Fibroblast of skin of left biceps (primary cell): ENCODE measurements at regions not wholly inside any gene's neighbourhood (a gene's known extent, or its start where the extent isn't known, plus 50 kb on each side); places are given as distances from the start of the nearest gene placed in this dataset.
"Not testable (repeated sequence)": the region's sequence is repeated elsewhere in the genome, so short reads cannot be mapped to it uniquely, and the experiment has no call there.

ENCODE experiments used
- DNase-seq, 2 experiments: peaks; one replicate each; pipeline ENCODE4 v3.0.0-alpha.2; 2013; ENCODE audit warnings: low read depth in 2 of 2

DNA sequence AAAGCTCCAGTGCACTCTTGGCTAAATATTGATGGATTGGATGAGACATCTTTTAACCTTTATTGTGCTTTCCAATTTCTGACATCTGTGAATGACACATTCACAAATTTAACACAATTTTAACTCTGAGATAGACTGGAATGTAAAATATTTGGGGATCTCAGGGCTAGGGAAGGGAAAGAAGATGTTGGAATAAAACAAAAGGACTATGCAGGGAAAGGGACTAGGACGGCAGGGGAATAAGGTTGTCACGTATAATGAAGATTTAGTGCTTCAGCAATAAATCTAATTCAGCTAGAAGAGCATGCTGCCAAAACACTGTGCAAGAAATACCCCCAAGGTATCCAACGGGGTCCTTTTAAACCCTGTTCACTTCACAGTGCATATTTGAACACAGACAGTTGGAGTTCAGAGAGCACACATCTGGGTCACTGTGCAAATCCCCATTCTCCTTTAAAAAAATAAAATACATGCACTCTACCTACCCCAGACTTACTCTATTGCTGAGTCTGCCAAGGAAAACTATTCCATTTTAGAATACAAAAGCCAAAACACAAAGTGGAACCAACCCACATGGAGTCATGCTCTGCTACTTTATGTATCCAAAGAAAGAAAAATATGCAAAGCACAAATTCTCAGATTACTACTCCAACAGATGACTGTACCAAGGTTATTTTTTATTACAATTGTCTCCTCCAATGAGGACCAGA is 151.0 kb upstream of the RSPO3 start:
- DNase-seq: no peak

DNA sequence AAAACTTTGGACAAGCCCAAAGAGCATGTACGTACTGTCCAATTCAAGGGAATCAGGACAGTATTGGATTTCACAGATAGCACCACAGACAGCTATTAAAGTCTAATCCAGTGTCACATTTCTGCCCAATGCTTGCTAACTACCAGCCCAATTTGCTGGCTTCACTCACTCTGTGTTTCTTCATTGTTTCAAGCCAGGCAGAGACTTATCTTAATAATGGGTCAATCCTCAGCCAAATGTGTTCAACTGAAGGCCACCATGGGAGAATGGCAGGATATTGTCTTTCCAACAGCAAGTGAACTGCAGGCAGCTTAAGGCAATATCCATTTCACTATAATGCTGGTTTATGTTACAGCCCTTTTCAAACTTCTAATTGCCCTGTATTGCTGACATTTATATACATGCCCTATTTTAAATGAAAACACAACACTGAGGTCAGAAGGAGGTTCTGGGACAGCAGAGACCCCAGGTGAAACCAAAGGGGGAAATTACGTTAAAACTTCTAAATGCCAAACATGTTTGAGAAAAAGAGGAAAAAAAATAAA is 142.1 kb upstream of the RSPO3 start:
- no peak for DNase-seq

DNA sequence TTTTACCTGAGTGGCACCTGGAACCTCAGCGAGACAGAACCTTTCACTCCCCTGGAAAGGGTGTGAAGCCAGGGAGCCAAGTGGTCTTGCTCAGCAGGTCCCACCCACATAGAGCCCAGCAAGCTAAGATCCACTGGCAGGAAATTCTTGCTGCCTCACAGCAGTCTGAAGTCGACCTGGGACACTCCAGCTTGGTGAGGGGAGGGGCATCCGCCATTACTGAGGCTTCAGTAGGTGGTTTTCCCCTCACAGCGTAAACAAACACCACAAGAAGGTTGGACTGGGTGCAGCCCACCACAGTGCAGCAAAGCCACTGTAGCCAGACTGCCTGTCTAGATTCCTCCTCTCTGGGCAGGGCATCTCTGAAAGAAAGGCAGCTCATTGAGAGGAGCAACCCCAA is 134.7 kb upstream of the RSPO3 start:
- DNase-seq: no peak

DNA sequence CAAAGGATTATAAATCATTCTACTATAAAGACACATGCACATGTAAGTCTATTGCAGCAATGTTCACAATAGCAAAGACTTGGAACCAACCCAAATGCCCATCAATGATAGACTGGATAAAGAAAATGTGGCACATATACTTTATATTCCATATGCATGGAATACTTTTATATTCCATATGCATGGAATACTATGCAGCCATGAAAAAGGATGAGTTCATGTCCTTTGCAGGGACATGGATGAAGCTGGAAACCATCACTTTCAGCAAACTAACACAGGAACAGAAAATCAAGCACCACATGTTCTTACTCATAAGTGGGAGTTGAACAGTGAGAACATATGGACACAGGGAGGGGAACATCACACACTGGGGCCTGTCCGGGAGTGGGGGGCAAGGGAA is 130.3 kb upstream of the RSPO3 start:
- DNase-seq: not testable (repeated sequence)

DNA sequence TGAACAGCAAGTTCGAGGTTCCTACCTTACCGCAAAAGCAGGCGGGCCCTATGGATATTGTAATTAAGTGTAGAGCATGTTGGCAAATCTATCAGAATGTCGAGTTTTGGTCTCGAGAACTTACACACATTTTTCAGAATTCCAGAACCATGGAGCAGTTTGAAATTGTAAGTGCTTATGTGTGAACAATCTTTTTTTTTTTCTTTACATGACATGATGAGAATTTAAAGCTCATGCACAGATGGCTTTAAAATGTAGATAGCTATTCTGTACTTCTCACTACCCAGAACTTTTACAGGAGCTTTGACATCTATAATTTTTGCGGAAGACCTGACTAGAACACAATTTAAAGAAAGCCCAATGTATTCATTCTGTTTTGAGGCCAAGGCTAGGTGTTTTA is 117.8 kb upstream of the RSPO3 start:
- DNase-seq: no peak

DNA sequence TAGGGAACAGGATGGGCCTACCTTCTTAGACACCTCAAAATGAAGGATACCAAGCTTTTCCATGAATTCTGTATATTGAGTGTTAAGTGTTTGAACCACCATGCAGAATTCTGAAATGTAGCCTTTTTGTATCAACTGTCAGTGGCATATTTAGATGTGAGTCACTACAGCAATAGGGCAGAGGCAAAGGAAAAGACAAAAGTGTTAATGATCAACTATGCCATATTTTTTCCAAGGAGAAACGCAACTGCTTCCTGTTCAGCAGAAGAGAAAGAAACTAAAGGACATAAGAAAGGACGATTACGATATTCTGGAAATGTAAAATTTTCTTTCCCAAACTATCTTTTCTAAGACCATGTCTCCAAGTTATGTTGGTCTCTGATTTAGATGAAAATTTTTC is 104.6 kb upstream of the RSPO3 start:
- DNase-seq: no peak

DNA sequence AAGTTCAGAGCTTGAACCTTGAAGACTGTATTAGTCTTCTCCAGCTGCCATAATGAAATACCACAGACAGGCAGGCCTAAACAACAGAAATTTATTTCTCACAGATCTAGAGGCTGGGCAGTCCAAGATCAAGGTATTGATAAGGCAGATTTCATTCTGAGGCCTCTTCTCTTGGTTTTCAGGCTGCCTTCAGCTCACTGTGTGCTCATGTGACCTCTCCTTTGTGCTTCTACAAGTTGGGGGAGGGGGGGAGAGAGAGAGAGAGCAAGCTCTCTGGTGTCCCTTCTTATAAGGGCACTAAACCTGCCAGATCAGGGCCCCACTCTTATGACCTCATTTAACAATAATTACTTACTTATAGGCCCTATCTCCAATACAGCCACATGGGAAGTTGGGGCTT is 102.6 kb upstream of the RSPO3 start:
- no peak for DNase-seq

DNA sequence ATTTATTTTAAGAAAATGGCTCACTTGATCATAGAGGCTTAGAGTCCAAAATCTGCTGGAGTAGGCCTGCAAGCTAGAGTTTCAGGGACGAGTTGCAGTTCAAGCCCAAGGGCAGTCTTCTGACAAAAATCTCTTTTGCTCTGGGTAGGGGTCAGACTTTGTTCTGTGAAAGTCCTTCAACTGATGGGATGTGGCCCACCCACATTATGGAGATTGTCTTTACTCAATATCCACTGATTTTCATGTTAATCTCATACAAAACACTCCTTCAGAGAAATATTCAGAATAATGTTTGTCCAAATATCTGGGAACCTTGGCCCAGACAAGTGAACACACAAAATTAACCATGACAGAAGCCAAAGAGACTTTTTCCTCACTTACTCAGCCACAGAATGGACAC is 98.6 kb upstream of the RSPO3 start:
- no peak for DNase-seq

DNA sequence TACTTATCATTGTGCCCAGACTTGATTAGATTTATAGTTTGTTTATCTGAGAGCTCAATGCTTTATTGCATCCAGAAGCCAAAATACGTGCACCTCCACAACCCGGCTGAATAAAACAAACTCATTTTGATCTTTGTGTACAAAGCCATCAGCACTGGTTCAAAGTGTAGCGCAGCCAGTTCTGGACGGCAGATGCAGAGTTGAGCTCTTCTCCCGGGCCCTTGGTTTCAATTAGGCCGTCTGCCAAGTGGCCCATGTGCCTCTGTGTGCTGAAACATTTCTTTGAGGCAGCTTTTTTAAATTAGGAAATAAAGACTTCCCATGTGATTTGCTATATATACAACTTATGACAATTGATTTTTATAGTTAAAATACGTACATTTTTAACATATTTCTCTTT is 96.2 kb upstream of the RSPO3 start:
- peak; percentile 50 to 56 for DNase-seq

DNA sequence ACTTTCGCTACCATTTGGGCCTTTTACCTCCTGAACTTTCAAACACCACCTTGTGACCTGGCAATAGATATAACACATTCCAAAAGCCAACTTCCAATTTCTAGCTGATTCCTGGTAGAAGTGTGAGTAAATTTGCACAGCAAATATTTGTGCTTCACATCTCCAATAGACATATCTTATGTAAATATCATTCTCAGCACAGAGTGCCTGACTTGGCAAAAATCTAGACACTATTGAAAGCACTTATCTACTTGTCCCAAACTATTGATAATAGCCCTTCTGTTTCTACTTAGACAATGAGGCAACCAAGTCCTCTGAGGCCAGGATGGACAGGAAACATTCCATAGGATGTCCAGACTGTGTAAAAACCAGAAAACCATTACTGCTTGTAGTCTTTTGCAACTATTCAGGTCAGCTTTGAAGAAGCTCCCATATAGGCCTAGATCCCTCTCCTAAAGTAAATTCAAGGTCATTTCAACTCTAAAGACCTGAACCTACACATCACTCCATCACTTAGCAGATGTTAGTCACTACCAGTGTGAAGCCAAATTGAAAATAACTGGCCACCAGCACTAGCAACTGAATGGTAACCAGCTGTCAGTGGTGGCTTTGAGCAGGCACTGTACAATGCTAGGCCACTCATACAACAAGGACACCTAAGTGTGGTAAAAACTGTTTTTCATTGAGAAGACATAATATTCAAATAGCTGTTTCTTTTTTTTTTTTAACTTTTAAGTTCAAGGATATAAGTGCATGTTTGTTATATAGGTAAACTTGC is 95.3 kb upstream of the RSPO3 start:
- no peak for DNase-seq

DNA sequence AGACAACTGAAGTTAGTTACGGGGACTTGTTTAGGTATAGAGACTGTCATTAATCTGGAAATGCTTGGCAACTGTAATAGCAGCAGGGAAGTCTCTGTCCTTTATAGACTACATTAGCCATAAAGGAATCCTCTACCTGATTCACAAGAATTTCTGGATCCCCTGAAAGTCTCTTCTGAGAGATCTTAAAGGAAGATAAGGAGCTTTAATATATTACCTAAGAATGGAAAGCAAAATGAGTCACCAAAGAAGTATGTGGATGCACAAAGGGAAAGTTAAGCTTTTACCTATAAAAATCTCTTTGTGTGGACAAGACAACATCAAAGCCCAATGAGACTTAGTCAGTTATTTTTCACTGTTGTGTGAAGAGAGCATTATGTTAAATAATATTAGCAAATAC is 92.2 kb upstream of the RSPO3 start:
- DNase-seq: no peak

DNA sequence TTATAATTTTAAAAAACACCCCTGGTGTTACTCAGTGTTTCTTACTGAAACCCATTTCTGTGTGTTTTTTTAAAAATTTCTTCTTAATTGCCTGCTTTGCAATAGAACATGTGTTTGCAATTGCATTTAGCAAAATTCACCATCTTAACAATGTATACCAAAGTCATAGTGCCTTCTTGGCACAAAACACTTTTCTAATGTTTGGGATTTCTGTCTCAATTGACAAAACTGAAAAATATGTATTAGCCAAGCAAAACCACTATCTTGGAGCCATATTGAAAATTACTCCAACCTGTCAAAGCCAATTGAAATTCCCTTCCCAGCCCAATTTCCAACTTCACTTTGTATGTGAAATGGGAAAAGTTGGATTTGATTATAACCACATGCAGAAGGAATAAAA is 88.4 kb upstream of the RSPO3 start:
- no peak for DNase-seq

DNA sequence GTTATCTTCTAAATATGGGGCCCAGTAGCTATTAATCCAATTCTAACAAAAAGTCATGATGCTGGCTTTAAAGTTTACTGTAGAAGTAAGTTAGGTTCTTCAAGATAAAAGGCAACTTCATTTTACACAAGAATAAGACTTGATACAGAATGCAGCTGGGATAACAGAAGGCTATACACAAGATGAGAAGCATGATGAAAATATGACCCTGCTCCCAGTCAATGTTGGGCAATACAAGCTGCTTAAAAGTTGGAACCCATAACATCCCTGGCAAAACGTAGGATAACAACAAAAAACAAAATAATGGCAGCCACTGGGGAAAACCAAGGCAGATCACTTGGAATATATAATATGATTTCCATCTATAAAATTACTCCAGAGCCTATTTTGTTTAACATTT is 87.6 kb upstream of the RSPO3 start:
- DNase-seq: no peak

DNA sequence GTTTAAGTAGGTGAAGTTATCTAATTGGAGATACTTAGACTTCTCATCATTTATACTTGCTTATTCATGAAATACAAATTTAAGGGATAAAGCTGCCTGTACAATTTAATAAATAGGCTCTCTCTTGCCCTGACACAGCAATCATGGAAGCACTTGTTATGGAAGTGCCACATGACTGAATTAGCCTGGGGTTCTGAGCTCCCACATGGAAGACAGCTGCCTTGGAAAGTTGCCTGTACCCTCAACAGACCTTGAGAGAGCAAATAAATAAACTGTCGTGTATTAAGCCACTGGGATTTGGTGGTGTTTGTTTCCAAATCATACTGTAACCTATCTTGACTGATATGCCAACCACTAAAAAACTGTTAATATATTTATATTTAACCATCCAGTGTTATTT is 87.0 kb upstream of the RSPO3 start:
- no peak for DNase-seq

DNA sequence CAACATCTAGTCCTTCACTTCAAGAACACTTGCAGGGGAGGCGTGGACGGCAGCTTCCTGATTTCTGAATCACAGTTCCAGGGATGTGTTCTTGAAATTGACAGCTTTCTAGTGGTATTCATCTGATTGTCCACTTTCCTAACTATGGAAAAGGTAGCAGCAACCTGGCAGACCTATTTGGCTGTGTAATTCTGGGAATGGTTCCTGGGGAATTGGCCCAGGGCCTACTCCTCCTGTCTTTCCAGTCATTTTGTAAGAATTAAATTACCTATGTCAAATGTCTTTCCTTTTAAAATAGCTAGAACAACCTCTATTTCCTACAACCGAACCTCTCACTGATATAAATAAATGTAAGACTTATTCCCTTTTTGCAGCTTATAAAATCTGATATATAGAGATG is 85.5 kb upstream of the RSPO3 start:
- DNase-seq: no peak

DNA sequence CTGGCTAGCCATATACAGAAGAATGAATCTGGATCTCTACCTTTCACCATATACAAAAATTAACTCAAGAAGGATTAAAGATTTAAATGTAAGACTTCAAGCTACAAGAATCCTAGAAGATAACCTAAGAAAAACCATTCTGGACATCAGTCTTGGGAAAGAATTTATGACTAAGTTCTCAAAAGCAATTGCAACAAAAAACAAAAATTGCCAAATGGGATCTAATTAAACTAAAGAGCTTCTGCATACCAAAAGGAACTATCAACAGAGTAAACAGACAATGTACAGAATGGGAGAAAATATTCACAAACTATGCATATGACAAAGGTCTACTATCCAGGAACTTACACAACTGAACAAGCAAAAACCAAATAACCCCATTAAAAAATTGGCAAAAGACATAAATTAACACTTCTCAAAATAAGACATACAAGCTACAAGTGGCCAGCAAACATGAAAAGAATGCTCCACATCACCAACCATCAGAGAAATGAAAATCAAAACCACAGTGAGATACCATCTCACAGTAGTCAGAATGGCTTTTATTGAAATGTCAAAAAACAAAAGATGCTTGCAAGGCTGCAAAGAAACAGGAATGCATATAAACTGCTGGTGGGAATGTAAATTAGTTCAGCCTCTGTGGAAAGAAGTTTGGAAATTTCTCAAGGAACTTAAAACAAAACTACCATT is 66.8 kb upstream of the RSPO3 start:
- DNase-seq: peak; percentile 78 to 83

DNA sequence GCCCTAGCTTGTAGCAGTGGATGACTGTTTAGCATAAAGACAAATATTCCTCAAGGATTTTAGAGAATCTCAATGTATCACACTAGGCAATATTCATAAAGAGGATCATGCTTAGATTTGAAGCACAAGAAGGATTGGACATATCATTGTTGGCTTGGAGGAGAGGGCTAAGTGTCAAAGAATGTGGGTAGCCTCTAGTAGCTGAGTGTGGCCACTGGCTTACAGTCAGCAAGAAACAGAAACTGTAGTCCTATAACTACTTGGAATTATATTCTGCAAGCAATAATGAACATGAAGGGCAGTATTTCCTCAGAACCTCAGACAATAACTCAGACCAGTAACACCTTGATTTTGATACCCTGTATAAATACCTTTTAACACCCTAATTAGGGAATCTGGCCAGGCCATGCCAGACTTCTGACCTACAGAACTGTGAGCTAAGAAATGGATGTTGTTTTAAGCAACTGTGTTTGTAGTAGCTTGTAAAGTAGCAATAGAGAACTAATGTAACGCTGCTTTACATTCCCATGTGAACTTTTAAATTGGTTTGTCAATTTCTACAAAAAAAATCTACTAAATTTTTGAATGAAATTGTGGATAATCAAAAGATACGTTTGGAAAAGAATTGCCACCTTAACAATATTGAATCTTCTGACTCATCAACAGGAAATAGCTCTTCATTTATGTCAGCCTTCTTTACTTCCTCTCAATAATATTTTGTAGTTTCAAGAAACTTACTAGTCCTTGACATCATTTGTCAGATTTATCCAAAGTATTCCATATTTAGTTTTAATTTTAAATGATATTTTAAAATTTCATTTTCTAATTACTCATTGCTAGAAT is 65.2 kb upstream of the RSPO3 start:
- no peak for DNase-seq

DNA sequence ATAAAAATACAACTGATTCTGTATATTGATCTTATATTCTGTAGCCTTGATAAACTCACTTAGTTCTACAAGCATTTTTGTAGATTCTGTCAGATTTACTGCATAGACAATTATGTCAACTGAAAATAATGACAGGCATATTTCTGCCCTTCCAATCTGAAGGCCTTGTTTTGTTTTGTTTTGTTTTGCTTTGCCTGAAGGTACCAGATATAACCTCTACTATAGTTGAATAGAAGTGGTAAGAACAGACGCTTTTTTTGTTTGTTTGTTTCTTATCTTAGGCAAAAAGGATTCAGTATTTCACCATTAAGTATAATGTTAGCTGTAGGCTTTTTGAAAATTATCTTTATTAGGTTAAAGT is 64.6 kb upstream of the RSPO3 start:
- no peak for DNase-seq

DNA sequence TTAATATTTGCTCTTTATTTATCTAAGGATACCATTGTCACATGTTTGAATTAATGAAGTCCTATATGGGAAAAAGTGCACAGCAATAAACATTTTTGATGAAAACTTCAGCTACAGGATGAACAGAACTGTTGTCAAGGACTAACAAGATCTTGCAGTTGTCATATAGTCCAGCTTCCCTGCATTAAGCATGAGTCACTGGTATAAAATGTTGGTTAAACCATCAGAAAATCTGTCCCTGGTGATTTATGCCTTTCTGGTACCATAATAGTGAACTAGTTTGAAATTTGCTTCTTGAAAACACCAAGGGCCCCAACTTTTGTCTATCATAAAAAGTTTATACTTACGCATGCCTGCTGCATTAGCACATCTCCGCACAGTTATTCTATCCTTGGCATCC is 60.4 kb upstream of the RSPO3 start:
- peak; percentile 9 to 21 for DNase-seq

DNA sequence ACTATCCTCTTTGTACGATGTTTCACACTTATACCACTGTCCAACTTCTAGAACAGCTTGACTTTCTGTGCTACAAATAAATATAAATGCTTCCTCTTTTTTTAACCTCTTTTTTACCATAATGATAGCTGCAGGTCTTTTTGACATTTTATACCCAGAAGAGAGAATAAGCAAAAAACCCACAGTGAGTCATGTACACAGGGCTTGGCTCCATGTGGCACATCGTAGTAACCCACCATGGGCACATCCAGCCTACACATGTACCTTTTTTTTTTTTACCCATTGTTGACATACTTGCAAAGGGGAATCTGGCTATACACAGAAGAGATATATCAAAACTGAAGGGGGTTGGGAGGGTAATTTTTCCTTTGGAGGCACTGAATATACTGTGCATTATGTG is 59.5 kb upstream of the RSPO3 start:
- no peak for DNase-seq
